Stimulated activated CD4-positive, alpha-beta T cell treated with anti-CD3 and anti-CD28 coated beads, TNF-alpha, amount 100 ng/mL, for 24 hours (primary cell): ENCODE measurements at regions not wholly inside any gene's neighbourhood (a gene's known extent, or its start where the extent isn't known, plus 50 kb on each side); places are given as distances from the start of the nearest gene placed in this dataset.
"Not testable (repeated sequence)": the region's sequence is repeated elsewhere in the genome, so short reads cannot be mapped to it uniquely, and the experiment has no call there.

Experiments used
- DNase-seq, 3 experiments: peaks; one replicate each; pipeline ENCODE4 v3.0.0-alpha.2; 2020; ENCODE audit warnings: low read depth in 3 of 3

GRCh38 chr1:187948170-187948794 lies 1119.5 kb downstream of the PLA2G4A start:
- no peak for DNase-seq

DNA sequence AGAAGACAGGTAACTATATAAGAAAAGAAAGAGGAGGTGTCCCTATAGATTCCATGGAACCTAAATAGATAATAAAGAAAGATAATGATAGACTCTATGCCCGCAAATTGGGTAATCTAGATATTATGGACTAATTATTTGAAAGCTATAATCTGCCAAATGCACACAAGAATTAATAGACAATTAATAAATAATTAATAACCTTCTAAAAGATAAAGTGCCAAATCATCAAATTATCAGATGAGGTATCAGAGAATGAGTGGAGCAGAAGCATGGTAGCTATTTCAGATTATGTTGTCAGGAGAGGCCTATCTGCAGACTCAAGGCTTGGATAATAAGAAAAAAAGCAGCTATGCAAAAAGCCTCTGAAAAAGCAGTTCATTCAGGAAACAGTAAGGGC lies 1120.8 kb downstream of the PLA2G4A start:
- no peak for DNase-seq

DNA sequence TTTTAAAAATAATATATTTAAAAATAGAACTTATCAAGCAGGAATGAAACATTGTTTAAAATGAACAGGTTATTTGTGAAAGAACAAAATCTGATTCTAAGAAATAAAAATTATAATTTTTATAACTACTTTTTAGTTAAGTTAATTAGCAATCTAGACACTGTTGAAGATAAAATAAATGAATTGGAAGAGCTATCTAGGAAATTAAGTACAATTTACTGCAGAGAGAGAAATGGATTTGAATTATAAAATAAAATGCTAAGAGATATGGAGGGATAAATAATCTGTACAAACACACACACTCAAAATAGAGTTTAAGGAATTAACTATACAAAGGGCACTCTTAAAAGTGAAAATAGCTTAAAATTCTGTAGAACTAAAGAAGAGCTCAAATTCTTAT lies 1123.1 kb downstream of the PLA2G4A start:
- no peak for DNase-seq

GRCh38 chr1:187952446-187952845 lies 1123.7 kb downstream of the PLA2G4A start:
- no peak for DNase-seq

DNA sequence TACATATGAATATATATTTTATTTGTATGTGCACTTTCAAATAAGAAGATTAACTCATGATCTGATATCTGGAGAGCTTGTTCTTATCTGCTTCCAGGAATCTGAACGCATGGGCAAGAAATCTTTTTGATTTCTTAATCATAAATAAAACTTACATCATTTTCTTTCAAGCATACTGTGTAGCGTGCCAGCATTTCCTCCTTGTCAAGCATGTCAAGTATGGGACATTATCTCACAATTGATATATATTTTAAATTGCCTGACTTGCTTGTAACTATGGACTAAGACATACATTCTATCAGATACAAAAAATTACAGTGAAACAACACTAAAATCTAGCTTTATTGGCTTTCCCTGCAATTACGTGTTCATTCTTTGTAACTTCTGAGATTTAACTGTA lies 1128.2 kb downstream of the PLA2G4A start:
- DNase-seq: no peak

- no peak for DNase-seq
Measured at GRCh38 chr1:187958207-187958606, 1129.5 kb downstream of the PLA2G4A start.

- DNase-seq: no peak
Measured at GRCh38 chr1:187959062-187959461, 1130.3 kb downstream of the PLA2G4A start.

DNA sequence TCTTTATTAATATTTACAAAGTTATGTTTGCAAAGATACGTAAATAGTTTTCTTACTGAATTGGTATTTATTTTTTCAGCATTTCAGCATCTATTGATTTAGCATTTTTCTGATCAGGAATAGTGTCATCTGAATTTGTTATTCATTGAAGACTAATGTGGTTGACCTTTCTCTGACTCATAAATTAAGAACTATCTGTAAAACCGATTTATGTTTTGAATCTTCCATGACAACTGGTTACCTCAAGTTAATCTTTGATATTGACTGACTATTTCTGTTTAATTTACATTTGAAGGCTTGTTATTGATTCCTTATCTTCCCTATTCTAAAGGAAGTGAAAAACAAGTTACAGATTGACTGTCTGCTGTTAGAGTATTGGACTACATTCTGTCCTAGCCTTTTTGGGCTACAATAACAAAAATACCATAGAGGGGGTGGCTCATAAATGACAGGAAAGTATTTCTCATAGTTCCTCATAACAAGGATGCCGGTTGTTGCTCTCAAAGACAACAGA lies 1131.4 kb downstream of the PLA2G4A start:
- no peak for DNase-seq

DNA sequence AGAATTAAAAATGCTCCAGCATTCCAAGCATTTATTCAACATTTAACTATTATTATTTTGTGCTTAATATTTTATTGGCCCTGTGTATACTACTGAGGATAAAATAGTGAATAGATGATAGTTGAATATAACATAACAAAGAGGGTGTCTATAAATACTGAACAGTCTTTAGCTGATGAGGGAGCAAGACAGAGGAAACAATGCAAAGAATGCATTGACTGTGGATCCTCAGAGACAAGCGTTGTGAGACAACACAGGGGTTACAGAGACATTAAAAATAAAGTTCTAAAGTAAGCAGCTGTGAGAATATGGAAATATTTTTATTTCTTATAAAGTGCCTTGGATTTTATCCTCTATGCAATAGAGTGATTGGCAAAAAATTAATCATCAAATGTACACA lies 1133.1 kb downstream of the PLA2G4A start:
- DNase-seq: no peak

GRCh38 chr1:187971851-187972250 lies 1143.1 kb downstream of the PLA2G4A start:
- no peak for DNase-seq

DNA sequence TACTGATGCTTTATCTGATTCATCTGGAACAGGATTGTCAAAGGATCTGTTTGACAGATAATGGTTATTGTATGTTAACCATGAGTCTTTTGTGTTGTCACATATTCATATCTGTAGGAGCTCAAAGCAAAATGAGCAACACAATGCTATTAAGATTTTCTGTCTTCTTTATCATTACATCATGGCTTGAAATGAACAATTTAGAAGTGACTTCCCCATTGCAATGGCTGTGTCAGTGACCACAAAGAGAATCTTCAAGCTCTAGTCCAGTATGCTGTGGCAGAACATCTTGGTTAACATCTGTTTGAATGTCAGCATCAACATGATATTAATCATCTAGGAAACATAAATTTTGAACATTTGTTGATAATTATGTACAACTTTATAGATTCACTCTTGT lies 1148.5 kb downstream of the PLA2G4A start:
- no peak for DNase-seq

GRCh38 chr1:187985145-187985896 lies 1156.6 kb downstream of the PLA2G4A start:
- DNase-seq: no peak

DNA sequence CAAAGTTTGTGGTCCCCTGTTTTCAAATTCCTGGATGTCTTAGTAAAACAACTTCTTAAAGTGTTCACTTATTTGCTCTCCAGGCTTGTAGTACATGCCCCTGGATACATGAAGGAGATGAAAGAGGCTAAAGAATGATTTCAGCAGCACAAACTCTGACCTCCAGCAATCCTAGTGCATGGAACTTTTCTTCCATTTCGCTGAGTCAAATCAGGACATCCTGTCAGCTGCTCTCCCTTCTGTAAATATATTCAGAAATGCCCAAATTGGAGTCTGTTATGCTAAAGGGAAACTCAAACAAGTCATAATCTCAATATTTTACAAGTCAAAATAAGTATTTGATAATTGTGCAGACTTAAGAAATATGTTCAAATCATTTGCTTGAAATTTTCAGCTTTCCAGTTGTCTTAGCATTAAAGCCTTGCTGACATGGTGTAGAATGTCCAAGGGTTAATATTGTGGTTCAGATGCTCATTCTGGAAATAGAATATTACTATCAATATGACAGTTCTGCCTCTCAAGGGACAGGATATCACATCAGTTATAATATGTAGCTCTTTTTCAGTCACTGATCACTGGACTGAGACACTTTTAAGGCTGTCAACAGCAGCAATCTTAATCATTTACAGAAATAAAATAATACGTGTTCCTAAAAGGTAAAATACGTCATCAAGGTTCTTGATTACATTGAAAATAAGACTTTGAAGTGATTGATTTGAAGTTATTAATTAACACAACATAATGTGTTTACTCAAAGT lies 1157.3 kb downstream of the PLA2G4A start:
- no peak for DNase-seq

- DNase-seq: no peak
Measured at GRCh38 chr1:187987236-187987776, 1158.6 kb downstream of the PLA2G4A start.

DNA sequence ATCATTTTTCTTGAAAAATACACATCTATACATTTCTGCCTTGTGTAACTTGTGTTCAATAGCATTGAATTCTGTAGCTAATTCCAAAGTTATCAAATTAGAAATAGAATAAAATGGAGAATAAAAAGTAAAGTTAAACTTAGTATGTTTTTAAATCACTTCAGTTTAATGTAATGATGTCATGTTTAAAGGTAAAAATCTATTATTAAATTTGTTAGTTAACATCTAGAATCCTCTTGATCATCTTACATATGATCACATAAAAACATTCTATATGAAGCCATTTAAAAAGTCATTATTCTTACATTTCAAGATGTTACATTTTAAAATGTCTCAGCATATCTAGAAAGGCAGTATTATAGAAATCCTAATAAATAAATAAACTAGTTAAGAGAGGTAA lies 1163.2 kb downstream of the PLA2G4A start:
- no peak for DNase-seq

- no peak for DNase-seq
Measured at GRCh38 chr1:187996780-187997179, 1168.0 kb downstream of the PLA2G4A start.

DNA sequence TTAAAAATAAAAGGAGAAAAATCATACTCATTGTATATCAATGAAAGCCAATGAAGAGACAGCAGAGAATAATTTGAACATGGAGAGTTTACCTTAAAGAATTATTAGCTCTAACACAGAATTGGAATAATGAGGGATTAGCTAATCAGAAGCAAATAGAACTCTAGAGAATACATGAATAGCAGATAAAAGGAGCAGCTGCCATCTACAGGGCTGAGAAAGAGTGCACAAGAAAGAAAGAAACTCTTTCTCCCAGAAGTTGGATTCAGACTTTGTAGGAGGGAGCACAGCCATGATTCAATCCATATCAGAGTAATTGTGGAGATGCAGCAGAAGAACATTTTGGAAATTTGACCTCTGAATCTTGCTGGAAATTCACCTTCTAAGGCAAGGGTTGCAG lies 1171.2 kb downstream of the PLA2G4A start:
- DNase-seq: no peak

GRCh38 chr1:188003687-188004086 lies 1174.9 kb downstream of the PLA2G4A start:
- DNase-seq: not testable (repeated sequence)

- DNase-seq: no peak
Measured at GRCh38 chr1:188004849-188005248, 1176.1 kb downstream of the PLA2G4A start.

GRCh38 chr1:188006354-188006753 lies 1177.6 kb downstream of the PLA2G4A start:
- no peak for DNase-seq

DNA sequence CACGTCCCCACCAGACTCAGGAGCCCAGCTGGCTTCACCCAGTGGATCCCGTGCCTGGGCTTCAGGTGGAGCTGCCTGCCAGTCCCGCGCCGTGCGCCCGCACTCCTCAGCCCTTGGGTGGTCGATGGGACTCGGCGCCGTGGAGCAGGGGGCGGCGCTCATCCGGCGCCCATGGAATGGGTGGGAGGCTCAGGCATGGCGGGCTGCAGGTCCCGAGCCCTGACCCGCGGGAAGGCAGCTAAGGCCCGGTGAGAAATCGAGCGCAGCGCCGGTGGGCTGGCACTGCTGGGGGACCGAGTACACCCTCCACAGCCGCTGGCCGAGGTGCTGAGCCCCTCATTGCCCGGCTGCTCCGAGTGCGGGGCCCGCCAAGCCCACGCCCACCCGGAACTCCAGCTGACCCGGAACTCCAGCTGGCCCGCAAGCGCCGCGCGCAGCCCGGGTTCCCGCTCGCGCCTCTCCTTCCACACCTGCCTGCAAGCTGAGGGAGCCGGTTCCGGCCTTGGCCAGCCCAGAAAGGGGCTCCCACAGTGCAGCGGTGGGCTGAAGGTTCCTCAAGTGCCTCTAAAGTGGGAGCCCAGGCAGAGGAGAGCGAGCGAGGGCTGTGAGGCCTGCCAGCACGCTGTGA lies 1184.6 kb downstream of the PLA2G4A start:
- not testable (repeated sequence) for DNase-seq

GRCh38 chr1:188017921-188018320 lies 1189.2 kb downstream of the PLA2G4A start:
- DNase-seq: no peak
